ENCODE measurements at regions not wholly inside any gene's neighbourhood (a gene's known extent, or its start where the extent isn't known, plus 50 kb on each side); places are given as distances from the start of the nearest gene placed in this dataset.

DNA sequence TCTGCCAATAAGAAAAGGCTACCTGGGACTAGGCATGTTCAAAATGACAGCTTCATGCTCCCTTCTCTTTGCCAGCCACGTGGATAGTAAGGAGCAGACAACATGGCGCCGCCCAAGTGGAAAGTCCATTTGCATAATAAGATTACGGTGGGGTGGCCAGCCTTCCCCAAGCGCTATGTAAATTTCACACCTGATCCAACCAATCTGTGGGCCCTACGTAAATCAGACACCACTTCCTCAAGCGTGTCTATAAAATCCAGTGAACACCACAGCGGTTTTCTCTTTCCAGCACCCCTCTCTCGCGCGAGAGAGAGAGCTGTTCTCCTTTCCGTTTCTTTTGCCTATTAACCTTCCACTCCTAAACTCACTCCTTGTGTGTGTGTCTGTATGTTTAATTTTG, 140.3 kb upstream of the ERCC4 start:
- no peak overlapping the region for H3K27ac Mint-ChIP-seq
- no peaks in the 10 kb centered on the region for H3K27me3 Mint-ChIP-seq (ENCODE audit: low read depth)
- intact Hi-C loops (cut with micrococcal nuclease), result no loop called here
- H3K36me3 Mint-ChIP-seq (ENCODE audit: low read depth), result no peaks in the 10 kb centered on the region
- no peak for DNase-seq (ENCODE audit: low spot score)
- H3K9me3 Mint-ChIP-seq, result peaks cover 20% of the 10 kb centered on the region
- H3K4me1 Mint-ChIP-seq (ENCODE audit: low read depth), result no peaks in the 10 kb centered on the region
- H3K4me3 Mint-ChIP-seq (ENCODE audit: low read depth), result no peak overlapping the region

DNA sequence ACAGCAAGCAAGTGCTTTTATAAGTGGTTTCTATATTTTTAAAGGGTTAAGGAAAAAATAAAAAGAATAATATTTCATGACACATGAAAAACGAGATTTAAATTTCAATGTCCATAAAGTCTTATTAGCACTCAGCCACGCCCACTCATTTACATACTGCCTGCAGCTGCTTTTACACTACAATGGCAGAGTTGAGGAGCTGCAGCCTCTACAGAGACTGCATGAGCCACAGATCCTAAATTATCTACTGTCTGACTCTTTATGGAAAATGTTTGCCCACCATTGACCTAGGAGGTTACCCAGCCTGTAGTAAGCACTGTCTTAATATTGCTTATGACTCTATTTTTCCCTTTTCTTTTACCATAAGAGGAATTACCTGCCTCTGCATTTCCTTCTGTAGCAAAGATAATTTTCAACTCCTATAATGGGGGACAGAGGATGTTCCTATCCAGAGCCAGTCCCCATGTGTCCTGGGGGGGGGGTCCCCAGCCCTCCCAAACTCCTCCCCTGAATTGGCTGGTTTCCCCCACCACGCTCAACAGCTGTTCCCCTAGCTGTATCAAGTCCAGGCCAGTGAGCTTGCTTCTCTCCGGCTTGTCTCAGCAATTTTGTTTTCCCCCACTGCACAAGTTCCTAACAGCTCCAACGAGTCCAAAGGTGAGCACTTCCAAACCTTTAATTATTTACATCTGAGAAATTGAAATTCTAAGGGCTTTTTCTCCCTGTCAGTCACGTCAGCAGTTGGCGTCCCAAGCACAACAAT, 139.4 kb upstream of the ERCC4 start:
- H3K4me1 Mint-ChIP-seq (ENCODE audit: low read depth), result no peaks in the 10 kb centered on the region
- intact Hi-C loops (cut with micrococcal nuclease), result no loop called here
- H3K27me3 Mint-ChIP-seq (ENCODE audit: low read depth), result no peaks in the 10 kb centered on the region
- H3K36me3 Mint-ChIP-seq (ENCODE audit: low read depth), result no peaks in the 10 kb centered on the region
- no peak for DNase-seq (ENCODE audit: low spot score)
- H3K9me3 Mint-ChIP-seq, result peaks cover 17% of the 10 kb centered on the region
- H3K4me3 Mint-ChIP-seq (ENCODE audit: low read depth), result no peak overlapping the region
- H3K27ac Mint-ChIP-seq, result no peak overlapping the region

DNA sequence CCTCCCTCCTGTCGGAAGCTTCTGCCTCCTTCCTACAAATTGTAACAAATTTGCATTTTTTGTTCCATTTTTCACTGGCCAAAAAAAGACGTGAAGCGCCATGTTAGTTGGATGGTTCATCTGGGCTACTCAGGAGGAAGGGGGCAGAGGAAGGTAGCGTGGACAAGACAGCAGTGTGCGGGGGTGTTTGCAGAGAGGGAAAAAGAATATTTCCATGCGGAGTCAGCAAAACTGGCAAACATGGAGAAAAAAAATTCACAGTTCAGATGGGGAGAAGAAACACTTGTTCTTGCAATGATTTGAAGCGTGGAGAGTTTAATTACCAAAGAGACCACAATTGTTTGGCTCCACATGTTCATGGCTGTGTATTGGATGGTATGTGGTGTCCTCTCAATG, 138.8 kb upstream of the ERCC4 start:
- intact Hi-C loops (cut with micrococcal nuclease), result no loop called here

DNA sequence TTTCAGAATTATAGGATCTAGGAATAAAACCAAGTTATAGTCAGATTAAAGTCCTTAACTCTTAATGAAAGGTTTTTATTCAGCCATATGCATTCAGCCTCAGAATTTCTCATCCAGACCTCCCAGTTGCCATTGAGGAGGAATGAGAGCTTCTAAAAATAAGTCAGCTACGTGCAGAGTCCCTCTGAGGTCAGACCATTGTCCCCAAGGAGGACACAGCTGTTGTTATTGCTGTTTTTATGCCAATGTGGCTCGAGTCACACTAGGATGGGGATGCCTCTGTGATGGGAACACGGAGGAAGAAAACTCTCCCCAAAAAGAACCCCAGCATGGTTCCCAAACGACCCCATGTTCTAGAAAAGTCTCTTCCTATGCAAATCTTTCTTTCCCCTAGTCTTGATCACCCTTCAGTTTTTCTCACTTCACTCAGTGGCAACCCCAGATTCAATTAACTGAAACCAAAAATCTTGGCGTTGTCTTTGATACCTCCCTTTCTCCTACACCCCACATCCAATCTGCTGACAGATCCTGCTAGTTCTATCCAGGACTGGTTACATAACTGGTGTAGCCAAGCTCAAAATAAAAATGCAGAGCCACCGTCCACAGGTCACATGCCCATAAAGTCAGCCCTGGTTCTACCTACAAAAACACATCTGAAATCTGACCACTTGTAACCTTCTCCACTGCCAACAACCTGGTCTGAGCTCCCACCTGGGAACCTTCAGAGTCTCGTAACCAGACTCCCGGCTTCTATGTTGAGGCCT, 138.2 kb upstream of the ERCC4 start:
- Mint-ChIP-seq H3K27me3 (ENCODE audit: low read depth) (no peaks in the 10 kb centered on the region), H3K36me3 (ENCODE audit: low read depth) (no peaks in the 10 kb centered on the region), H3K4me3 (ENCODE audit: low read depth) (no peak overlapping the region), H3K27ac (no peak overlapping the region), H3K4me1 (ENCODE audit: low read depth) (no peaks in the 10 kb centered on the region), H3K9me3 (peaks cover 16% of the 10 kb centered on the region)
- DNase-seq (ENCODE audit: low spot score), result no peak
- intact Hi-C loops (cut with micrococcal nuclease), result no loop called here

More for the DNA sequence above, 138.8 kb upstream of the ERCC4 start:
- Mint-ChIP-seq H3K4me3 (ENCODE audit: low read depth) (no peak overlapping the region), H3K27me3 (ENCODE audit: low read depth) (no peaks in the 10 kb centered on the region), H3K9me3 (peaks cover 12% of the 10 kb centered on the region), H3K4me1 (ENCODE audit: low read depth) (no peaks in the 10 kb centered on the region), H3K27ac (no peak overlapping the region), H3K36me3 (ENCODE audit: low read depth) (no peaks in the 10 kb centered on the region)
- no peak for DNase-seq (ENCODE audit: low spot score)

DNA sequence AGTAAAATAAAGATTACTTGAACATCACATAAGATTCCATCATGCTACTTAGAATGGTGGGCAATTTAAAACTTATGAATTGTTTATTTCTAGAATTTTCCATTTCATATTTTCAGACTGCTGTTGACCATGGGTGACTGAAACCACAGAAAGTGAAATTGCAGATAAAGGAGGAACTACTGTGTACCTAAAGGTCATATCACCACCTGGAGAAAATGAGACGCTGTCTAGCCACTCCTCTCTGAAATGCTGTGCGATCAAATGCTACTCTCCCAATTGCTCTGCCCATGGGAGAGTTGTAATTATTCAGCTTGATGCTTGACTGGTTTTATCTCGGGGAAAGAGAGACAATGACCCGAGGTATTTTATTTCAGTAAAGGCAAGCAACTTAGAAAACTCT, 128.9 kb upstream of the ERCC4 start:
- Mint-ChIP-seq H3K9me3 (peaks cover 11% of the 10 kb centered on the region), H3K4me1 (ENCODE audit: low read depth) (no peaks in the 10 kb centered on the region), H3K36me3 (ENCODE audit: low read depth) (no peaks in the 10 kb centered on the region), H3K4me3 (ENCODE audit: low read depth) (no peak overlapping the region), H3K27me3 (ENCODE audit: low read depth) (no peaks in the 10 kb centered on the region), H3K27ac (no peak overlapping the region)
- intact Hi-C loops (cut with micrococcal nuclease), result no loop called here
- no peak for DNase-seq (ENCODE audit: low spot score)

DNA sequence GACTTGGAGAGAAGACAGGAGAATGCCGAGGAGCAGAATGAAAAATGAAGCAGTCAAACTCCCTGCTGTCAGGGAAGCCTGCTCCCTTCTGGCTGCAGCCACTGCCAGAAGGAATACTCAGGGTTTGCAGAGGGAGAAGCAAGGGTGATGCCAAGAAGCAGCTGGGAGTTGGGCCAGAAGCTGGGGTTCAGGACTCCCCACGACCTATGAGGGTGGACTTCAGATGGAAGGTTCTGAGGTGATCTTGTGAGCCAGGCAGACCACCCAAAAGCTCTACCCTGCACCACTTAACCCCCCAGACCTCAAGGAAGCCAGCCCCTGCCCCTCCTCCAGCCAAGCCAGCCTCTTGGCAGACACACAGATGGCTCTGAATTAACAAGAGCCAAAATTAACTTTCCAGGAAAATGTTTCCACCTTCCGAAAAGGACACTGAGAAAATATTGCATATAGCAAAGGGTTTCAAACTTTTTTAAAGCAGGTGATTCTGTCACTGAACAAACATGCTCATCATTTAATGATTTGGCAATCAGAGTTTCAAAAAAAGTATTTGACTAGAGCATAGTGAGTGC, 126.0 kb upstream of the ERCC4 start:
- H3K27ac Mint-ChIP-seq, result no peak overlapping the region
- H3K27me3 Mint-ChIP-seq (ENCODE audit: low read depth), result no peaks in the 10 kb centered on the region
- H3K36me3 Mint-ChIP-seq (ENCODE audit: low read depth), result no peaks in the 10 kb centered on the region
- H3K4me3 Mint-ChIP-seq (ENCODE audit: low read depth), result no peak overlapping the region
- intact Hi-C loops (cut with micrococcal nuclease), result no loop called here
- no peak for DNase-seq (ENCODE audit: low spot score)
- no peaks in the 10 kb centered on the region for H3K4me1 Mint-ChIP-seq (ENCODE audit: low read depth)
- H3K9me3 Mint-ChIP-seq, result peaks cover 6% of the 10 kb centered on the region

DNA sequence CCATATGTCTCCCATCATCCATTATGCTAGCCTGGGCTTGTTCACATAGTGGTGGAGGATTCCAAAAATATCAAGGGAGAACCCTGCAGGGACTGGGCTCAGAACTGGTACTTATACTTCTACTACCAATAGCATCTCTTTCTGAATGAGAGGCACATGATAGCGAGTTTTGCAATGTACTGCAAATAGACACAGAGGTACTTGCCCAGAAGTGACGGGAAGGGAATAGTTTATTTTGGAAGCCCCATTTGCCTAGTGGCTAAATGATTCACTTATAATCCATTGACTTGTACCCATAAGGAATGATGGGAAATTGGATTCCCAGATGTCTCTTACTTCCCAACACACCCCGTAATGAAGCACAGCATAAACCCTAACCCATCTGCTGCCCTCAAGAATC, 124.8 kb upstream of the ERCC4 start:
- intact Hi-C loops (cut with micrococcal nuclease), result no loop called here
- Mint-ChIP-seq H3K27ac (no peak overlapping the region), H3K4me3 (ENCODE audit: low read depth) (no peak overlapping the region), H3K9me3 (peaks cover 6% of the 10 kb centered on the region), H3K27me3 (ENCODE audit: low read depth) (no peaks in the 10 kb centered on the region), H3K4me1 (ENCODE audit: low read depth) (no peaks in the 10 kb centered on the region), H3K36me3 (ENCODE audit: low read depth) (no peaks in the 10 kb centered on the region)
- no peak for DNase-seq (ENCODE audit: low spot score)

DNA sequence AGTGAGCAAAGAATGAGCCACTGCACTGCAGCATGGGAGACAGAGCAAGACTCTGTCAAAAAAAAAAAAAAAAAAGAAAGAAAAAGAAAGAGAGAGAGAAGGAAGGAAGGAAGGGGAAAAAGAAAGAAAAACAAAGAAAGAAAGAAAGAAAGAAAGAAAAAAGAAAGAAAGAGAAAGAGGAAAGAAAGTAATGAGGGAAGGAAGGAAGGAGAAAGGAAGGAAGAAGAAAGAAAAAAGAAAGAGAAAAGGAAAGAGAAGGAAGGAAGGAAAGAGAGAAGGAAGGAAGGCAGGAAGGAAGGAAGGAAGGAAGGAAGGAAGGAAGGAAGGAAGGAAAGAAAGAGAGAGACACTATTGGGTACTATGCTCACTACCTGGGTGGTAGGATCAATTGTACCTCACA, 122.2 kb upstream of the ERCC4 start:
- intact Hi-C loops (cut with micrococcal nuclease), result no loop called here

DNA sequence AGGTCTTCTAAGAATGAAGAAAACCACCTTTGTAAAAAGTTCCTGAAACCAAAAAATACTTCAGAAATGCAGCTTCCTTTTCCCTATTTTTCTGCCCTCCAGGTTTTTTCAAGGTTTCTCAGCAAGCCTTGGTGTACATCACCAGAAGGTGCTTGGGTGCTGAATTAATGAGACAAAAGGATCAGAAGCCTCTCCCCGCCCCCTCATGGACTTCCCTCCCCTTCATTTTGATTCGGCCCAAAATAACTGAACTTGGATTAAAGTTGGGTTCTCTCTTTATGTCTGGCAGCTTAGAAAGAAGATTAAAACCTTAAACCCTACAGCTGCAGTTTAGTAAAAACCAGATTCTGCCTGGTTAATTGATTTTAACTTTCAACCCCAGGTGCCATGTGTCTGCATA, 121.7 kb upstream of the ERCC4 start:
- Mint-ChIP-seq H3K36me3 (ENCODE audit: low read depth) (no peaks in the 10 kb centered on the region), H3K27me3 (ENCODE audit: low read depth) (no peaks in the 10 kb centered on the region), H3K4me1 (ENCODE audit: low read depth) (no peaks in the 10 kb centered on the region), H3K9me3 (no peaks in the 10 kb centered on the region), H3K4me3 (ENCODE audit: low read depth) (no peak overlapping the region), H3K27ac (no peak overlapping the region)
- no peak for DNase-seq (ENCODE audit: low spot score)
- intact Hi-C loops (cut with micrococcal nuclease), result no loop called here

More for the DNA sequence above, 122.2 kb upstream of the ERCC4 start:
- no peaks in the 10 kb centered on the region for H3K9me3 Mint-ChIP-seq
- no peaks in the 10 kb centered on the region for H3K4me1 Mint-ChIP-seq (ENCODE audit: low read depth)
- H3K4me3 Mint-ChIP-seq (ENCODE audit: low read depth), result no peak overlapping the region
- H3K27me3 Mint-ChIP-seq (ENCODE audit: low read depth), result no peaks in the 10 kb centered on the region
- DNase-seq (ENCODE audit: low spot score), result no peak
- H3K27ac Mint-ChIP-seq, result no peak overlapping the region
- no peaks in the 10 kb centered on the region for H3K36me3 Mint-ChIP-seq (ENCODE audit: low read depth)

DNA sequence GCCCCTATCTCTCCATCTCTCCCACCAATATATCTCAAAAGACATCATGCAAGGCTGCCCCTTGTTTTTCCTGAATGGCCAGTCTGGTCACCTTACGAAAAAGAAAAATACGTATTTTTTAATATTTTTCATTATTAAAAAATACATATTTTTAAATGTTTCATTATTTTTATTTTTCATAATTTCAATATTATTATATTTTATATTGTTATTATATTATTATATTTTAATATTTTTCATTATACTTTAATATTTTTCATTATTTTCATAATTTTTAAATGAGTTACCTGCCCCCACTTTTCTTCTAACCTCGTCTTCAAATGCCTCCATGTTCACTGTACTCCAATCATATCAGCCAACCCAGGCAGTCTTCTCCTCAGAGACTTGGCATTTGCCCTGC, 116.0 kb upstream of the ERCC4 start:
- H3K36me3 Mint-ChIP-seq (ENCODE audit: low read depth), result no peaks in the 10 kb centered on the region
- H3K4me1 Mint-ChIP-seq (ENCODE audit: low read depth), result no peaks in the 10 kb centered on the region

DNA sequence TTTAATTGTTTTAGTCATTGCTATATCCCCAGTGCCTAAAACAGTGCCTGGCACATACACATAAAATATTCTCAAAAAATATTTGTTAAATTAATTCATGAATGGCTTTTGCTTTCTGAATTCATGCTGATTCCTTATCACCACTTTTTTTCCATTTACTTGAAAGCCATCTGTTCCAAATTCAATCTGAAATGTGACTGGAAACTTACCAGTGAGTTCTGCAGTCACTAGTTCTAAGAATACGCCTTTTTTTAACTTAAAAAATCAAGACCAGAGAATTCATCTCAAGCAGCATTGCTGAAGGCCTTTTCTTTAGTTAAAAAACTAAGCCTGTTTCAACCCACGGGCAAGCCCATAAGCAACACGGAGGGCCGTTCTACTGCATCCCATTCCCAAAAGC, 114.0 kb upstream of the ERCC4 start:
- Mint-ChIP-seq H3K4me1 (ENCODE audit: low read depth) (no peaks in the 10 kb centered on the region), H3K27me3 (ENCODE audit: low read depth) (no peaks in the 10 kb centered on the region), H3K27ac (no peak overlapping the region), H3K4me3 (ENCODE audit: low read depth) (no peak overlapping the region), H3K9me3 (peaks cover 2% of the 10 kb centered on the region), H3K36me3 (ENCODE audit: low read depth) (no peaks in the 10 kb centered on the region)
- intact Hi-C loops (cut with micrococcal nuclease), result no loop called here
- no peak for DNase-seq (ENCODE audit: low spot score)

More for the DNA sequence above, 116.0 kb upstream of the ERCC4 start:
- no peaks in the 10 kb centered on the region for H3K27me3 Mint-ChIP-seq (ENCODE audit: low read depth)
- intact Hi-C loops (cut with micrococcal nuclease), result no loop called here
- H3K4me3 Mint-ChIP-seq (ENCODE audit: low read depth), result no peak overlapping the region
- DNase-seq (ENCODE audit: low spot score), result no peak
- H3K27ac Mint-ChIP-seq, result no peak overlapping the region
- H3K9me3 Mint-ChIP-seq, result peaks cover 2% of the 10 kb centered on the region

DNA sequence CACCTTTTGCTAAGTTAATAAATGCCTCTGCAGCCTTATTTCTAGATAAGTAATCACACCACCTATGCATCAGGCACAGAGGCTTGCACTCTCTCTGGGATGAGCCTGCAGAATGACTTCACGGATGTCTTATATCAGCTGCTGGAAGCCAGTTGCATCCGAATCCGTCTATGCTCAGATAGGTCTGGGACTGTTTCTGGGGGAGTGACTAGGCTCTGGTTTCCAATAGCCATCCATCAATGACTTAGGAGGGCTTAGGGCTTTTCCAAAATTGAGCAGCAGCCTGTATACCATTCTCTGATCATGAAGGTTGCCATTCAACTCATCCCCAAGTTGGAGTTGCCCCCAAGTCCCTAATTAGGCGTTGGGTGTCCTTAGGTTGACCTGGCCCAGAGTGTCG, 113.3 kb upstream of the ERCC4 start:
- intact Hi-C loops (cut with micrococcal nuclease), result no loop called here
- no peak overlapping the region for H3K4me3 Mint-ChIP-seq (ENCODE audit: low read depth)

DNA sequence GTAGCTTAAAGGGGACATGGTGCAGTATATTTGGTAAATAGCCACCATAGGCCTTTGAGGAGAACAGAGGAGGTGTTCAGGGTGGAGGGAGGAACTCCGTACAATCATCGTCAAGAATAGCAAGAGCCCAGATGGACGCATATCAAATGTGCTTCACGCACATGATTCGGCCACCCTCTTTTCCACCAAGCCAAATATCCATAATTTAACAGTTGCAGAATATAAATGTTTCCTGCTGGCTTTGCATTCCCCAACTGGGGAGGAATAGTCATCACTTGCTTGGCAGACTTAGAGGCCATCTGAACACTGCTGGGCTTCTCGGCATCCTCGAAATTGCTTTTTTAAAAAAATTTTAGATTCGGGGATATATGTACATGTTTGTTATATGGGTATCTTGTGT, 111.9 kb upstream of the ERCC4 start:
- no peak overlapping the region for H3K4me3 Mint-ChIP-seq (ENCODE audit: low read depth)
- DNase-seq (ENCODE audit: low spot score), result no peak
- intact Hi-C loops (cut with micrococcal nuclease), result no loop called here
- H3K9me3 Mint-ChIP-seq, result peaks cover 2% of the 10 kb centered on the region
- H3K4me1 Mint-ChIP-seq (ENCODE audit: low read depth), result no peaks in the 10 kb centered on the region
- no peak overlapping the region for H3K27ac Mint-ChIP-seq
- H3K27me3 Mint-ChIP-seq (ENCODE audit: low read depth), result no peaks in the 10 kb centered on the region
- H3K36me3 Mint-ChIP-seq (ENCODE audit: low read depth), result no peaks in the 10 kb centered on the region

More for the DNA sequence above, 113.3 kb upstream of the ERCC4 start:
- DNase-seq (ENCODE audit: low spot score), result no peak
- Mint-ChIP-seq H3K4me1 (ENCODE audit: low read depth) (no peaks in the 10 kb centered on the region), H3K27ac (no peak overlapping the region), H3K27me3 (ENCODE audit: low read depth) (no peaks in the 10 kb centered on the region), H3K9me3 (peaks cover 2% of the 10 kb centered on the region), H3K36me3 (ENCODE audit: low read depth) (no peaks in the 10 kb centered on the region)
